ENCODE measurements at regions not wholly inside any gene's neighbourhood (a gene's known extent, or its start where the extent isn't known, plus 50 kb on each side); places are given as distances from the start of the nearest gene placed in this dataset.

GRCh38 chr10:9219860-9220259 lies 1165.4 kb downstream of the GATA3 start:
- no peak overlapping the region for H3K4me3 ChIP-seq (replicated peaks; ENCODE audit: low read depth, low read length)
- DNase-seq (ENCODE audit: extremely low read depth, low read depth), result no peak
- TF ChIP-seq, protein P1, sequence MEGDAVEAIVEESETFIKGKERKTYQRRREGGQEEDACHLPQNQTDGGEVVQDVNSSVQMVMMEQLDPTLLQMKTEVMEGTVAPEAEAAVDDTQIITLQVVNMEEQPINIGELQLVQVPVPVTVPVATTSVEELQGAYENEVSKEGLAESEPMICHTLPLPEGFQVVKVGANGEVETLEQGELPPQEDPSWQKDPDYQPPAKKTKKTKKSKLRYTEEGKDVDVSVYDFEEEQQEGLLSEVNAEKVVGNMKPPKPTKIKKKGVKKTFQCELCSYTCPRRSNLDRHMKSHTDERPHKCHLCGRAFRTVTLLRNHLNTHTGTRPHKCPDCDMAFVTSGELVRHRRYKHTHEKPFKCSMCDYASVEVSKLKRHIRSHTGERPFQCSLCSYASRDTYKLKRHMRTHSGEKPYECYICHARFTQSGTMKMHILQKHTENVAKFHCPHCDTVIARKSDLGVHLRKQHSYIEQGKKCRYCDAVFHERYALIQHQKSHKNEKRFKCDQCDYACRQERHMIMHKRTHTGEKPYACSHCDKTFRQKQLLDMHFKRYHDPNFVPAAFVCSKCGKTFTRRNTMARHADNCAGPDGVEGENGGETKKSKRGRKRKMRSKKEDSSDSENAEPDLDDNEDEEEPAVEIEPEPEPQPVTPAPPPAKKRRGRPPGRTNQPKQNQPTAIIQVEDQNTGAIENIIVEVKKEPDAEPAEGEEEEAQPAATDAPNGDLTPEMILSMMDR (IDR thresholded peaks at IDR 0.05; ENCODE audit: low read depth, low read length, missing control alignments), result no peak

GRCh38 chr10:9222917-9223316 lies 1168.4 kb downstream of the GATA3 start:
- no peak overlapping the region for H3K4me3 ChIP-seq (replicated peaks; ENCODE audit: low read depth, low read length)
- peak; percentile 11 for DNase-seq (ENCODE audit: extremely low read depth, low read depth)

GRCh38 chr10:9227679-9228365 lies 1173.3 kb downstream of the GATA3 start:
- TF ChIP-seq, protein P1 (IDR thresholded peaks at IDR 0.05; ENCODE audit: low read depth, low read length, missing control alignments), result no peak
- H3K4me3 ChIP-seq (replicated peaks; ENCODE audit: low read depth, low read length), result no peak overlapping the region
- no peak for DNase-seq (ENCODE audit: extremely low read depth, low read depth)

More at GRCh38 chr10:9222917-9223316, 1168.4 kb downstream of the GATA3 start:
- TF ChIP-seq, protein P1 (IDR thresholded peaks at IDR 0.05; ENCODE audit: low read depth, low read length, missing control alignments), result no peak

GRCh38 chr10:9228771-9229170 lies 1174.3 kb downstream of the GATA3 start:
- H3K4me3 ChIP-seq (replicated peaks; ENCODE audit: low read depth, low read length), result no peak overlapping the region
- DNase-seq (ENCODE audit: extremely low read depth, low read depth), result no peak
- TF ChIP-seq, protein P1 (IDR thresholded peaks at IDR 0.05; ENCODE audit: low read depth, low read length, missing control alignments), result no peak

GRCh38 chr10:9229702-9230244 lies 1175.3 kb downstream of the GATA3 start:
- TF ChIP-seq, protein P1 (IDR thresholded peaks at IDR 0.05; ENCODE audit: low read depth, low read length, missing control alignments), result no peak
- no peak for DNase-seq (ENCODE audit: extremely low read depth, low read depth)
- H3K4me3 ChIP-seq (replicated peaks; ENCODE audit: low read depth, low read length), result no peak overlapping the region

- TF ChIP-seq, protein P1 (IDR thresholded peaks at IDR 0.05; ENCODE audit: low read depth, low read length, missing control alignments), result no peak
- no peak for DNase-seq (ENCODE audit: extremely low read depth, low read depth)
- no peak overlapping the region for H3K4me3 ChIP-seq (replicated peaks; ENCODE audit: low read depth, low read length)
Measured at GRCh38 chr10:9230625-9231024, 1176.1 kb downstream of the GATA3 start.
